ENCODE measurements at regions not wholly inside any gene's neighbourhood (a gene's known extent, or its start where the extent isn't known, plus 50 kb on each side); places are given as distances from the start of the nearest gene placed in this dataset.
"Not testable (repeated sequence)": the region's sequence is repeated elsewhere in the genome, so short reads cannot be mapped to it uniquely, and the experiment has no call there.

DNA sequence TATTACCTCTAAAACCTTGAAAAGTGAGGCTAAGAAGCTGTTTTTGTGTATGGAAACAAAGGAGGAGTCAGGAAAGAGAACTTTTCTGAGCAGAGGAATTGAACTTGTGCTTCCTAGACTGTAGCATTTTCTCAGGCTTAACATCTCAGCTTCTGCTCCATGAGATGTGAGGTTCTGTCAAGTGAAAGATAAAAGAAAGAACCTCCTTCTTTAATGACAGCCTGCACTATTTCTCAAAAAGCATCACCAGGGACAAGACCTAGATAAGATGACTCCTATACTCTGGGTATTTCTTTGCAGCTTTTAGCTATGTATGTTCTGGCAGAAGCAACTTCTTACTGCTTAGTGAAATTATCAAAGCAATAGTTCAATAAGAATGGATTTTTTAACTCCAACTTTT lies 87.6 kb upstream of the KCNQ5 start:
- no peak for DNase-seq

DNA sequence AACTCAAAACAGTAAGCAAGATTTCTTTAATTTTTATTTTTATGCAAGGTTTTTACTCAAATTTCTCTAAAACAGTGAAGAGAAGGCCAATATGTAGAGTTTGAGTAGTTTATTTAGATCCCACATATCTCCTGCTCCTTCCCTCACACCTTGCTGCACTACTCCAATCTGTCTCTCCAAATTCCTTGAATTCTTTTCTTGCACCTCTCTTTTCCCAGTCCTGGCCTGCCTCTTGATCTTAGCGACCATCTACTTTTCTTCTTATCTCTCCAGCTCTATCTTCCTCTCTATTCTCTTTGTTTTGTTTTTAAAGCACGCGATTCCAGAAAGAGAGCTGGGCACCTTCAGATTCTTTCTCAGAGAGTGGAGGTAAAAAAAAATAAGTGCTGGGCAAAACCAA lies 86.7 kb upstream of the KCNQ5 start:
- no peak for DNase-seq

DNA sequence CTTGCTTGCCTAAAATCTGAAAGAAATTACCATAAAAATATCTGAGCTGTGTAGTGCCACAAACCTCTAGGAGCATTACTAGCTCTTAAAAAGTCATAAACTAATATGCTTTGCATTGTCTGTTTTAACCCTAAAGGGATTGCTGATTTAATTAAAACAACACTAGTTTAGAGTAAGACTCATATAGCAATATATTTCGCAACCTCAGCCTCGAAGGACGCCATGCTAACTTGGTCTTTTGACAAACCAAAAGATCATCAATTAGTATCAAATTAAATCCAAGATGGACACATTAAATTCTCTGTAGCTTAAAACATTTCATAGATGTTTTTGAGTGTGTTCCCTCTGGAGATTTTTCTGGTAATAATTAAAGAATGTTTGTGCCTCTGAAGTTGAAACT lies 74.8 kb upstream of the KCNQ5 start:
- no peak for DNase-seq

DNA sequence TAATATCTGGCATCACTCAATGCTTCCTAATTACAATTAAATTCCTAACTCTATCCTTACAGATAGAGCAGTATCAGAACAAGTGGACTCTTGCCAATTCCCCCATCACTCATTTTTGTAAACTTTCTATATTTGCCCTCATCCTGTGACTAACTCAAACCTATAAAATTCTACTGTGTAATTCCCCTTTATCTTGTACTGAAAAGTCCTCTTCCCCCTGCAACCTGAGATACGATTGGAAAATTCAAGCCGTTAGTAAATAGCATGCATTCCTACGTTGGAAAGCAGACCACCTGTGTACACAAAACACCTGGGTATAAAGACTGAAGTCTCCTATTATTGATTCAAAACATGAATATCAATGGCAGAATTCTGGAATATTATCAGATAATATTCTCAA lies 70.4 kb upstream of the KCNQ5 start:
- no peak for DNase-seq

DNA sequence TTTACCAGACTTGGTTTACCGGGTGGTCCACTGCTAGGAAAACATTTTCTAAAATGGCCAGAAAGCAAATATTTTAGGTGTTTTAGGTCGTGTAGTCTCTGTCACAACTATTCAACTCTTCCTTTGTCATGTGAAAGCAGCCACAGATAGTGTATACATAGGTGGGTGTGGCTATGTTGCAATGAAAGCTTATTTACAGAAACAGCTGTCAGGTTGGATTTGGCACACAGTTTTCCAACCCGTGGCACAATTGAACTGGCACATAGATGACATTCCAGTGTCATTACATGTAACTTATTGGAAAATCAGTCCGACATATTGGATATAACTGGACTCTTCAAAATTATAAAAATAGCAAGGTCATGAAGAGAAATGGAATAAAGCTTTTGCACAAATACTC lies 68.9 kb upstream of the KCNQ5 start:
- no peak for DNase-seq

DNA sequence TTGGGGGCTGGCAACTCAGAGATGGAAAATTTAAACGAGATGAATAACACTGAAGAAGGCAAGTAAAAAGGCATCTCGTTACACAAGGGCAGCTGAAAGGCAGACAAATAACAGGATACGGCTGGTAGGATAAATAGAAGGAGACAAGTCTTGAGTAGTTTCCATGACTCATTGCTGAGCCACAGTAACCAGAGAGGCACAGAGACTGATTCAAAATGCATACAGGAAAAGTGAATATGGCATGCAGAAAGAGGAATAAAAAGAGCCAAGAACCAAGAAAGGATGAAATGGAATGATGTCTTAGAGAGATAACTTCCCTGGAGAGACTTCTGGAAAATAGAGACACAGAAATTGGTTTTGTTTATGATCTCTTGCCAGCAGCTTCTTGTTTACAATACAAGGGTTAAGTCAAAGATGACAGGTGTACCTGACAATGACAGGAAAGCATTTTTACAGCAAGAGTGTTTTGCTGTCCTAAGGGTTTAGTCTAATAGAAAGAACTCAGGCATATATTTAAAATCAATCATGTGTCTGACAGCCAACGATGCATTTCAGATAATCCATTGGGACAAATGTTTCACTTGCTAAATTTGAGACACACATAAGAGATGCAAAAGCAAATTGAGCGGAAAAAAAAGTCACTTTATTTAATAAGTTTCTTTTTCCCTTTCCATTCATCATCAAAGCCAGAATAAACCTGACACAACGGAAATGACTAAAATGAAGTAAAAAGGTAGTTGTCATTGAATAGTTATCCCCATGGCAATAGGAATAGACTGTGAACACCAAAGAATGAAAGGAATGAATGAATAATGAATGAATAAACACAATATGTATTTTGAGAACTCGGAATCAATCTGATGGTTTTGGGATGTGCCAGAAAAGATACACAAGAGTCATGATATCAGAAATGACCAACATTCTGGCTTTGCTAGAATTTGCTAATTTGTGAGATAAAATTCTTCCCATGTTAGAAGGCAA lies 68.0 kb upstream of the KCNQ5 start:
- no peak for DNase-seq

DNA sequence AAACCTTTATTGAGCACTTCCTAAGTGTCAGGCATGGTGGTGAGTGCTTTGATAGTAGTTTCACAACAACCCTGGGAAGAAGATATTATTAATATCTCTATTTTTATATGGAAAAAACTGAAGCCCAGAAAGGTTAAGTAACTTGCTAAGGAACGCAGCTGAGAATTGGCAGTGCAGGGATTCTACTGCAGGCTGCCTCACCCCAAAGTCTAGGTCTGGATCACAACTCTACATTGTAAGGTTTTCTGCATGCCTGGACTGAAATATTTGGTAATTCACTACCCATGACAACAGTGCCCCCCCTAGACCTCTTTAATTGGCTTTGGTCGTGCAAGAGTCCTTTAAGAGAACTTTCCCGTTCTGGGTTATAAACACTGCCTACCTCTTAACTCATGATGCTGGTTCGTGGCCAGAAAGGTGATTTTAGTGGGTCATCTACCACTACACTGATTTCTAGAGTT lies 67.1 kb upstream of the KCNQ5 start:
- DNase-seq = no peak

DNA sequence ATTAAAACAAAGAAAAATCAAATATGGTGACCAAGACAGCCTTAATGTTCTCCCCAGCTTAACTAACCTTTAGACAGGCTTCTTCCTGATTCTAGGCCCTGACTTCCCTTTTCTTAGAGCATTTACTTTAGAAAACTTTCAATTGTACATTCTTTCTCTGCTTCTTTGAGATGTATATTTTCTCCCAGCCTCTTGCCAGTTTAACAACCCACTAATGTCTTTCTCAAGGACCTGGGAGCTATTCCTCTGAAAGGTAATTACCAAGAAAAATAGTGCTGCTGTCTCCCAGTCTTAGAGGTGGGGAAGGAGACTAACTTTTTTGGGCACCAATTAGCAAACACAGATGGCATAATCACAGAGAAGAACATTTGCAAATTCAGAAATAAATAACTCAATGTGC lies 62.8 kb upstream of the KCNQ5 start:
- no peak for DNase-seq

DNA sequence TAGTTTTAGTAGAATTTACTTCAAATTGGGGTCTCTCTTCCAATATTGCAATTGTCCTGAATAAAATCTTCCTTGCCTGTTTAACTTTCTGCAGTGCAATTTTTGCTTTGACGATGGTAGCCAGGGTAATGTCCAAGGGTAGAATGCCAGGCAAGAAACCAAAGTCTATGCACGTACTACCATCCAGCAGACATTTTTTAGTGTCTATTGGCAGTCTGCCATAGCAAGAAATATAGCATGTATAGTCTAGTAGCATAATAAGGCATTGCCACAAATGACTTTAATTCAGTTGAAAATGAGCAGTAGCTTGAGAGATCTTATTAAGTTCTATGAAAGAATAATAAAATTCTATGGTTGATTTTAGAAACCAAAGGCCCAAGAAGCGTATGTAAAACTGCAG lies 62.3 kb upstream of the KCNQ5 start:
- no peak for DNase-seq

DNA sequence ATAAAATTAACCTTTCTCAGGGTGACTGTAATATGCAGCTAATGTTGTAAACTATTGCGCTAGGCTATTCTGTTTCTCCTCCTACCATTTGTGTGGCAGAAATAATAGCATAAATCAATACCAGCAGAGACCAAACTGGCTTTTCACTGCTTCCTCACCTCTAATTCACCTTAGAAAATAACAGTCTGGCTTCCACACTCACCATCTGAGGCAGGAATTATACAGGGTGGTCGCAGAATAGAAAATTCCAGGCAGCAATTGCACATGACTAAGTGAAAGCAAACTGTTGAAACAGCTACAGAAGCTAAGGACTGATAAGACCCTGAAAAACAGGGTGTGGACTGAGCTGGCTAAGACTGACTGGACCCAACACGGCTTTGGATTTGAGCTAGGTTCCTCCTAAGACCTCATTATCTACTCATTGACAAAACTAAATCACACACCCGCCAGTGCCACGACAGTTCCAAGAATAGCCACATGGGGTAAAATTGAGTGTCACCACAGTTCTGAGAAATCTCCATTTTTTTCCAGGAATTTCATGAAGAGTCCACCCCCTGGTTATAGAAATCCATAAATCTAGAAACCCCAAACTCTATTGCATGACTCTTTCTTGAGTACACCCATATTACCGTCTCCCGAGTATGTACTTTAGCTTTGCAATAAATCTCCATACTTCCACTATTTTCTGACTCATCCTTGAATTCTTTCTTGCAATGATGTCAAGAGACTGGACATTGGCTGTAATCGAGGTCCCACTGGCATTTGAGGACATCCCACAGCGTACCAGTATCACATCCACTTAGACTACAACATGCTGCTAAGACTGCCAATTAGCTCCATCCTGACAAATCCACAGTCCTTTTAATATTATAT lies 60.9 kb upstream of the KCNQ5 start:
- DNase-seq = no peak

DNA sequence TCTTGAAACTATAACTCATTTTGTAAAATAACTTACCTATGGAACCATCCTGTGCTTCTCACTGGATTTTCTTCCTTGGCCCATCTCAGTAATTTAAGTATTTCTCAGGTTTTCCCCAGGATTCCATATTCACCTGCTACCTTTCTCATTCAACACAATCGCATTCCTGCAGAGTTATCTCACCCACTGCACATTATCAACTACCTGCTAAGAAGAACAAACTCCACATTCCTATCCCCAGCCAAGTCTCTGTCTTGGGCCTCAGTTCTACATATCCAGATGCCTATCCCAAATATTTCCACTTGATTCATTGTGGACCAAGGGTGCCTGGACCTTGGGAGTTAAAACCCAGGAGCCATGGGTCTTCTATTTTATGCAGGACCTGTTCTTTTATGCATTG lies 60.2 kb upstream of the KCNQ5 start:
- no peak for DNase-seq

DNA sequence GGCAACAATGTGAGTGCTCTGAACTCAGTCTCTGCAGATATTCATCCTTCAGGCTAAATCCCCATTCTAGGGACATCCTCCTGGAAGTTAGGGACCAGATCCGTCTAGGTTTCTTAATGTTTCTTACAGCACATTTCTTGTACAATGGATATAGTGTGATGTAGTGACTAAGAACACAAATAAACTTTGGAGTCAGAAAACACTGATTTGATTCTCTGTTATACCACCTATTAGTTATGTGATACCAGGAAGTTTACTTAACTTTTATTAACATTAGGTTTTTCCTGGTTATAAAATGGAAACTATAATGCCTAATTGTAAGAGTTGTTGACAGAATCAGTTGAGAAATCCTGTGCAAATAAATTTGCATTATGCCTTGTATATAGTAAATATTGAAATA lies 57.6 kb upstream of the KCNQ5 start:
- no peak for DNase-seq

DNA sequence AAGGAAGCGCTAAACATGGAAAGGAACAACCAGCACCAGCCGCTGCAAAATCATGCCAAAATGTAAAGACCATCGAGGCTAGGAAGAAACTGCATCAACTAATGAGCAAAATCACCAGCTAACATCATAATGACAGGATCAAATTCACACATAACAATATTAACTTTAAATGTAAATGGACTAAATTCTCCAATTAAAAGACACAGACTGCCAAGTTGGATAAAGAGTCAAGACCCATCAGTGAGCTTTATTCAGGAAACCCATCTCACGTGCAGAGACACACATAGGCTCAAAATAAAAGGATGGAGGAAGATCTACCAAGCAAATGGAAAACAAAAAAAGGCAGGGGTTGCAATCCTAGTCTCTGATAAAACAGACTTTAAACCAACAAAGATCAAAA lies 49.9 kb upstream of the KCNQ5 start:
- DNase-seq = not testable (repeated sequence)
